OCI-LY1 (cell line): ENCODE measurements at regions not wholly inside any gene's neighbourhood (a gene's known extent, or its start where the extent isn't known, plus 50 kb on each side); places are given as distances from the start of the nearest gene placed in this dataset.

ENCODE experiments used
- CTCF ChIP-seq: fragments of 200-600 bp; sonication (generic), shearing (Covaris generic); IDR thresholded peaks from 2 replicates; pipeline ENCODE4 v1.5.1; 2017; ENCODE audit warnings: mild to moderate bottlenecking, antibody characterized with exemption, low read length, moderate library complexity, mixed read lengths
- EZH2 ChIP-seq: fragments of 200-600 bp; sonication (generic), shearing (Covaris generic); IDR thresholded peaks from 2 replicates; pipeline ENCODE4 v1.8.0; 2017; ENCODE audit warnings: borderline replicate concordance, mixed run types, mild to moderate bottlenecking, antibody characterized with exemption, low read length, moderate library complexity, mixed read lengths

GRCh38 chr1:228869312-228869824 lies 134.1 kb downstream of the RHOU start:
- TF ChIP-seq CTCF (no peak), EZH2 (no peak)
